MM.1S (cell line): ENCODE measurements at regions not wholly inside any gene's neighbourhood (a gene's known extent, or its start where the extent isn't known, plus 50 kb on each side); places are given as distances from the start of the nearest gene placed in this dataset.

ENCODE experiments used
- CTCF ChIP-seq: fragments of 300-600 bp; sonication (generic); IDR thresholded peaks from 2 replicates; pipeline ENCODE4 v1.5.1; 2016; ENCODE audit warnings: antibody characterized with exemption, low read length, mixed read lengths
- EZH2phosphoT487 ChIP-seq: fragments of 300-600 bp; sonication (generic); IDR thresholded peaks from 2 replicates; pipeline ENCODE4 v1.6.1; 2018; ENCODE audit warnings: antibody characterized with exemption, low read length

GRCh38 chr2:10249798-10250197, 52.9 kb upstream of the HPCAL1 start:
- TF ChIP-seq CTCF (no peak), EZH2phosphoT487 (no peak)
